Gastrocnemius medialis (tissue), 4 donors: ENCODE measurements at regions not wholly inside any gene's neighbourhood (a gene's known extent, or its start where the extent isn't known, plus 50 kb on each side); places are given as distances from the start of the nearest gene placed in this dataset.

Experiments used
- CTCF ChIP-seq, 5 experiments: fragments of 450-650 bp in 3 of 5; fragments of 200-600 bp in 2 of 5; sonication (generic) in 2 of 5; IDR thresholded peaks in 4 of 5; conservative IDR thresholded peaks in 1 of 5; 1 replicate in 4 of 5; 2 replicates in 1 of 5; pipeline ENCODE4 v1.5.1; 2016 to 2019; ENCODE audit warnings: antibody characterized with exemption in 5 of 5, mild to moderate bottlenecking in 3 of 5, moderate library complexity in 3 of 5
- POLR2A ChIP-seq, 2 donors: fragments of 450-650 bp; IDR thresholded peaks; one replicate each; pipeline ENCODE4 v1.6.1; 2017; ENCODE audit warnings: antibody characterized with exemption in 2 of 2, mild to moderate bottlenecking in 2 of 2, moderate library complexity in 2 of 2

GRCh38 chr2:145012806-145013205, 492.9 kb upstream of the ZEB2 start:
- no peak for TF ChIP-seq POLR2A (IDR thresholded peaks at IDR 0.05)
- TF ChIP-seq CTCF (IDR thresholded peaks at IDR 0.05 in 4 of 5, conservative IDR thresholded peaks at IDR 0.05 in 1 of 5), result no peak
